NCI-H774 (cell line): ENCODE measurements at regions not wholly inside any gene's neighbourhood (a gene's known extent, or its start where the extent isn't known, plus 50 kb on each side); places are given as distances from the start of the nearest gene placed in this dataset.

Experiments
- DNase-seq: peaks from one replicate; lab custom pipeline; 2025; lab: John Stamatoyannopoulos, UW

DNA sequence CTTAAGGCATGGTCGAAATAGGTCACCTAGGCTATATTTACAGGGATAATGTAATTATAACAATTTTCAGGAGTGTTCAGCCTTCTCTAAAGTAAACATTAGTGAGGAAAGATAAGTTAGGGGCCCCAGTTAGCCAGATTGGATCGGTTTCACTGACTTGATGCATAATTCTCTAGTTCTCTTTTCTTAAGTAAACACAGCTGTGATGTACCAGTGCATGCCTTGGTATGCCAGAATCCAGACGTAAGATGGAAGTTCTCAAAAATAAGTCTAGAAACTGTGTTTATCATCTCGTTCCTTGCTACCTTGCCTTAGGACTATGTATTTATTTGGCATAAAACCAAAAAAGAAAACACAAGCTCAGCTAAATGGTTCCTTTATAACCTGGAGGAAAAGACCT lies 442.2 kb upstream of the CLINT1 start:
- DNase-seq: no peak

- DNase-seq: no peak
These were observed 441.3 kb upstream of the CLINT1 start for GRCh38 chr5:158300256-158300655.

GRCh38 chr5:158297002-158297527 lies 438.1 kb upstream of the CLINT1 start:
- DNase-seq: no peak

GRCh38 chr5:158294701-158295100 lies 435.8 kb upstream of the CLINT1 start:
- DNase-seq: no peak

DNA sequence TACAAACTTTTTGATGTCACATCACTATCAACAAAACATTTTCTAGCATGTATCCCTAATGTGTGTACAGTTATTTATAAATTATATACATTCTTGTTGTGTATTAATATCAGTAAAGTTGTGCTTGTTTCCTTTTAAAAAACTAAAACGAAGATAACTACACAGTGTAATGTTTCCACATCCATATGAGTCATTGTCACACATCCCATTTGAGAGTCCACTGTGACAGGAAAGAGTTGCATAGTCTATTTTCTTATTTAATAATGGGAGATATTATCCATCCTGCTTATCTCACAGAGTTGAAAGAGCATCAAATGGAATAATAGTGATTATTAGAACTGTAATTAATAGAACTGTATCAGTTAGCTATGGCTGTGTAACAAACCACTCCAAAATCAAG lies 434.0 kb upstream of the CLINT1 start:
- no peak for DNase-seq

GRCh38 chr5:158289967-158290366 lies 431.0 kb upstream of the CLINT1 start:
- no peak for DNase-seq

DNA sequence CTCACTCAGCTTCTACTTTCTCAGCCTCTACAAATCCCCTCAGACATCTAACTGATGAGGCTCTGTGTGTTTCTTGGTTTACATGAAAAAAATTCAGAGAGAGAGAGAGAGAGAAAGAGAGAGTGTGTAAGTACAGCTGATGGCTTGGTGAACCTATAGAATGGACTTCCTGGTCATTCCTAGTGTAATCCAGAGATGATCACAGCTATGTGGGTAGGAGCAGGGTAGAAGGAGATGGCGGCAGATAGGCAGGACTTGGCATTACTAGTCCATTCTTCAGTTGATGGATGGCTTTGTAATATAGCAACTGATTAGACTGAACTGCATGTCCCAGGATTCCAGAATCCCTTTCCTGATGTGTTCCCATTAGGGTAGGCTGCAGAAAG lies 429.3 kb upstream of the CLINT1 start:
- no peak for DNase-seq

- DNase-seq: no peak
These were observed 428.8 kb upstream of the CLINT1 start for GRCh38 chr5:158287643-158288271.

GRCh38 chr5:158286827-158287226 lies 427.9 kb upstream of the CLINT1 start:
- DNase-seq: no peak

- no peak for DNase-seq
These were observed 426.8 kb upstream of the CLINT1 start for GRCh38 chr5:158285698-158286097.

DNA sequence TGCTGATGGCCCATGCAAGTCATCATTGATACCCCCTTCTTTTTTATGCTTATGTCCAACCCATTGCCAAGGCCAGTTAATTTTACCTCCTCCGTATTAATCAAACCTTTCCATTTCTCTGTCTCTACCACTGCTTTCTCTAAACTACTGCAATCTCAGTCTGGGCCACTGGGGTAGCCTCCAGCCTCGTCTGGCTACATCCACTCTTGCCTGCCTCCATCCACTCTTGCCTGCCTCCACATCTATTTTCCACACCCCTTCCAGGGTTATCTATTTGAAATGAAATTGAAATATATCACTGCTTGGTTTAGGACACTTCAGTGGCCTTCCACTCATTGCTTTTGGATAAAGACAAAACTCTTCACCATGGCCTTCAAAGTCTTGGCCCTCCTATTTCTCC lies 425.3 kb upstream of the CLINT1 start:
- no peak for DNase-seq

DNA sequence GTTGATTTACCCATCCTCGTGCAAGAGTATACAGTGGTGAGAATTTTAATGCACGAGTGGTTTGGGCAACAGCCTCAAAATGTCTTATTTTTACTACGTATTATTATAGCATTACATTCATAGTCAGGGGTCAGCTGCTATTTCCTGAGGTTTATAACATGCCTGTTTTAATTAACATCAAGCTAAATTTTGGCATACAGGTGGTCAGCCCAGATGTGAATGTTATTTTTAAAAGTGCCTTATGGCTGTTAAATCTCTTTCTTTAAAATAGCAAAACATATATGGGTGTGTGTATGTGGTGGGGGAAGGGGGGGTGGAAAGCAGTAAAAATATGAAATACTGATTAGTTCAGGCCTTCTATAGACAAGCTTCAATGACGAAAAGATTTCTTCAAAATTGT lies 424.5 kb upstream of the CLINT1 start:
- DNase-seq: no peak

DNA sequence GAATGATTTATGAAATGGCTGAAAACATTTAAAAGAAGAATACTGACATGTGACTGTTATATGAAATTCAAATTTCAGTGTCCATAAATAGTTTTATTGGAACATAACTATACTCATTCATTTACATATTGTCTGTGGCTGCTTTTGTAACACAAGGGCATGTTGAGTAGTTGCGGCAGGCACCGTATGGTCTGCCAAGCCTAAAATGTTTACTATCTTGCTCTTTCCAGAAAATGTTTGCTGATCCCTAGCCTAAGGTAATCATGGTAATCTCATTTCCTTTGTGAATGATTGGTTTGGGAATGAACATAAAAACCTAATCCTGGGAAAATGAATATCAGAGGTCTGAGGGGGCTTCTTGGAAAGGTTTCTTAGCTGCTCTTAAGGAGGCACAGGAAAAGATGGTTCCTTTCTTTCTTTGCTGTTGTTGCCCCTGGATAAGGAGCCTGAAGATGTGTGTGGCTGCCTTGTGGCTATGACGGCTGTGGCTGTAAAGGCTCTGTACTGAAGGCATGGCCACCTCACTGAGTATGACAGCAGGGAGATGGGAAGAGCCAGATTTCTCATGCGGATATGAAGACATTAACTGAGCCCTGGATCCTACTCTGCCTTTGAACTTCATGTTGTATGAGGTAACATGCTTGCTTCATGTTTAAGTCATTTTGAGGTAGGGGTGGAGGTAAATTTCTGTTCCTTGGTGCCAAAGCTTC lies 419.4 kb upstream of the CLINT1 start:
- no peak for DNase-seq

- no peak for DNase-seq
These were observed 418.3 kb upstream of the CLINT1 start for GRCh38 chr5:158277276-158277675.

DNA sequence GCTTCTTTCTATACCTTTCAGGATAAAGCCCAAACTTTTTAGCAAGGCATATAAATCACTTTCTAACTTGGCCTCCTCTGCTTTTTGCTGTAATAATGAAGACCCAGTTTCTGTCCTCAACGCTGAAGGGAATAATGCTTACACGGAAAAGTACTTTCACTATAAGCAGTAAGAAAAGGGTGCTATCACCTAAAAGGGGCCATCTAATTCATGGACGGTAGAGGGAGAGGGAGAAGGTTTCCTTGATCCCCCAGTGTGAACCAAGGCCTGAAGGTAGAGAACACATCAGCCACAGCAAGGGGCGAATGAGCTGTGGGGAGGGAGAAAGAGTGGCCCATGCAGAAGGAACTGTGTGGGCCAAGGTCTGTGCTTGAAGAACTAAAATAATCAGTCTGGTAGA lies 417.7 kb upstream of the CLINT1 start:
- no peak for DNase-seq

GRCh38 chr5:158275511-158275910 lies 416.6 kb upstream of the CLINT1 start:
- DNase-seq: no peak

DNA sequence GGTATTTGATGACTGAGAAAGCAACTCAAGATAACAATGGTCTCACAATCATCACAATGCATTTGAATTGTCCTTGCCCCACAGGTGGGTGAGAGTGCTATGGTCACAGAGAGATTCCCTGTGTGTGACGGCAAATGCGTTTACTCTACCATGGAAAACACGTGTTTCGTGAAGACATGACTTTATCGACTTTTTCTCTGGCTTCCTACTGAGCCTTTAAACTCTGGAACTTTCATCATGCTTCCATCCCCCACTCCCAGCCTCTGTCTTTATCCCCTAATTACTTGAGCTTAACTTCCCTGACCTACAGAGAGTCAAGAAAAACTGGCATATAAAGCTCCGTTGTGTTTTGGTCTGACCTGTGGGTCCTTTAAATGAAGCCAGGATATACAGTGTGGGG lies 414.1 kb upstream of the CLINT1 start:
- no peak for DNase-seq

GRCh38 chr5:158272409-158272808 lies 413.5 kb upstream of the CLINT1 start:
- no peak for DNase-seq

- no peak for DNase-seq
These were observed 412.1 kb upstream of the CLINT1 start for GRCh38 chr5:158270996-158271554.

DNA sequence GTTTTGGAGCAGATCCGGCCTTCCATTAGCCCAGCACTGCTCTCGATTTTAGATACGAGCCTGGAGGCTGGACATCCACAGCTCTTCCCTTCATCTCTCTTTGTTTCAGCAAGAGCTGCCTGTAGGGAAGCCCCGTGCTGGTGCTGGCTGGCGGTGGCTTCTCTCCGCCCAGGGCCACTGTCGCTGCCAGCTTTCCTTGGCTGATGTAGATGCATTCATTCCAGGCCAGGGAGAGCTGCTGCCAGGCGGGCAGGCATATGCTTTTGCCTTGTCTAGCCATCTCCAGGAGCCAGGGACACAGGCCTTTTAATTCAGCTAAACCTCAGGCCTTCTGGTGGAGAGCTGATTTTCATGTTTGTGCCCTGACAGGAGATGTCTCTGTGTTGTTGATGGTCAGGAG lies 409.3 kb upstream of the CLINT1 start:
- no peak for DNase-seq

GRCh38 chr5:158267228-158267627 lies 408.3 kb upstream of the CLINT1 start:
- DNase-seq: no peak

DNA sequence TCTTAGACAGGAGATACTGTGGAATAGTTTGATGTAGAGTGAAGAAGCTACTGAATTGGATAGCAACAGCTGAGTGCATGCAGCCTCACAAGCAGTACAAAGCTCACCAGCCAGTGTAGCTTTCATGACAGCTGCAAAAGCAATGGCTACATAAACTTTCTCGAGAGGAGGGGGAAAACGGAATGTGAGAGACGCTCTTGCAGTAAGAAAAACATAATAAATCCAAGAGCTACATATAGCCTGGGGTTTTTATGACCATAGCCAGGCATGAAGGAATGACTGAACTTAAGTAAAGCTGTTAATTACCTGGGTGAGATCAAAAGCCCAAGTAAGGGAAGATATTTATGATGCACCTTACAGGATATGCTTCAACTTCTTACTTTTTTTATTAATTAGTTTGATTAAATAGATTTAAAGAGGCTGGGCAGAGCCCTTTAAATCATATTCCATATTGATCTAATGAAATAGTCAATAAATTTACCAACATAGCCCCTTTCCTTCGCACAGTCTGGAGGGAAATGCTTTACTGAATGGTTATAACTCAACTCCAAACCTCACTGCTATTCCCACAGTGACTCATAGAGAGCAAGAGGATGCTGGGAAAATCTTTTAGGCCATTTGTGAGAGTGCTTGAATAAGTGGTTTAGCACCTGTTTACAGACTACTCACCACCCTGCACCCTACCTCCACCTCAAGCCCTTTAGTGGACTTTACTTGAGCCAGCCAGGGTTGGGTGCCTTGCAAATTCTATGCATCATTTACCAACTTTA lies 407.2 kb upstream of the CLINT1 start:
- no peak for DNase-seq

DNA sequence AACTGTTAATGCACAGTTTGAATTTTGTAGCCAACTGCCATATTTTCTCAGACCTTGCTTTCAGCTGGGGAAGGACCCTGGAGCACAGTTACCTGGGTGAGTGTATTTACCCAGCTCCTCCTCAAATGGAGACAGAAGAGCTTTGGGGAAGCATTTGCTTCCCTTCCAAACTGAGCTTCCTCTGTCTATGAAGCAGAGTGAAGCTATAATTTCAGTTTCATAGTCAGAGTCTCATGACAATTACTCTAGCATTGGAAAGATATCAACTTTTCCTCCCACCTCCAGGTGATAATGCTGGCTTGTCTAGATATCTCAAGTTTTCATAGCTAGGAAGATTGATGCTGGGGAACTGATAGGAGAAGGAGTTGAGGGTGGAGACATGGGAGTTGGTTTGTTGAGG lies 406.4 kb upstream of the CLINT1 start:
- no peak for DNase-seq
